GM12878 (cell line): ENCODE measurements at regions not wholly inside any gene's neighbourhood (a gene's known extent, or its start where the extent isn't known, plus 50 kb on each side); places are given as distances from the start of the nearest gene placed in this dataset.

Experiments
- ATAC-seq: fragments of 200-7000 bp; cut with Tn5 transposase; 3 replicates; pipeline ENCODE4 v1.9.1; 2020; ENCODE audit warnings: mild to moderate bottlenecking, moderate library complexity
- BruUV-seq: library from RNA; stranded (reverse); fragments of 400-500 nt; replicated peaks from 2 replicates; lab custom pipeline; 2021; lab: Mats Ljungman, UMichigan
- CTCF ChIA-PET: fragments of 300-600 bp; sonication (Branson Sonifier 250); formaldehyde crosslinking; extraction: SDS; loops from one replicate; lab custom pipeline; 2021; ENCODE audit warnings: inconsistent platforms; lab: Yijun Ruan, JAX
- POLR2A ChIA-PET: fragments of 350-600 bp; formaldehyde crosslinking; extraction: SDS; loops from one replicate; lab custom pipeline; 2021; ENCODE audit warnings: inconsistent platforms; lab: Charles Lee
- RAD21 ChIA-PET: fragments of 300-600 bp; sonication (Branson Sonifier 250); formaldehyde crosslinking; loops from one replicate; lab custom pipeline; 2023; ENCODE audit warnings: antibody characterized with exemption; ENCODE audit not compliant: unreplicated experiment; lab: Charles Lee
- SMC1A ChIA-PET: fragments of 300-600 bp; sonication (Branson Sonifier 250); formaldehyde crosslinking; loops from one replicate; lab custom pipeline; 2023; ENCODE audit not compliant: unreplicated experiment, uncharacterized antibody; lab: Charles Lee
- DNase-seq: peaks from one replicate; pipeline ENCODE4 v3.0.0-alpha.2; 2011; ENCODE audit warnings: low read depth, low spot score
- FAIRE-seq: peaks from 3 replicates; lab custom pipeline; 2011; peaks lifted over from hg19 to GRCh38; lab: Jason Lieb, UNC
- H2AFZ ChIP-seq: 2 replicates; pipeline ENCODE4 v1.6.0; 2011; ENCODE audit warnings: low read depth, low read length, control low read depth; ENCODE audit not compliant: control insufficient read depth
- H3K27ac ChIP-seq: 2 replicates; pipeline ENCODE4 v1.5.1; 2011; ENCODE audit warnings: control low read depth; ENCODE audit not compliant: control insufficient read depth, insufficient read depth
- H3K27me3 ChIP-seq, 2 experiments: replicated peaks in 1 of 2; 2 replicates each; pipeline versions ENCODE4 v1.6.0 to v1.6.1; 2011; ENCODE audit warnings: low read length in 1 of 2; ENCODE audit not compliant: control insufficient read depth in 2 of 2, insufficient read depth in 2 of 2
- H3K36me3 ChIP-seq, 2 experiments: 2 replicates each; pipeline ENCODE4 v1.5.1; 2011; ENCODE audit warnings: low read length in 1 of 2; ENCODE audit not compliant: control insufficient read depth in 2 of 2, insufficient read depth in 2 of 2
- H3K4me1 ChIP-seq: 2 replicates; pipeline ENCODE4 v1.6.1; 2011; ENCODE audit warnings: mild to moderate bottlenecking, low read length, moderate library complexity, mixed read lengths; ENCODE audit not compliant: control insufficient read depth, insufficient read depth
- H3K4me2 ChIP-seq: 2 replicates; pipeline ENCODE4 v1.6.0; 2011; ENCODE audit warnings: control low read depth; ENCODE audit not compliant: control insufficient read depth, insufficient read depth
- H3K4me3 ChIP-seq: fragments of 200-600 bp; sonication (generic); 2 replicates; pipeline ENCODE4 v1.5.1; 2016
- H3K79me2 ChIP-seq: 2 replicates; pipeline ENCODE4 v1.6.0; 2011; ENCODE audit warnings: low read length; ENCODE audit not compliant: control insufficient read depth, insufficient read depth
- H3K9ac ChIP-seq: 2 replicates; pipeline ENCODE4 v1.8.0; 2011; ENCODE audit warnings: low read length, control low read depth, mixed read lengths; ENCODE audit not compliant: control insufficient read depth, insufficient read depth
- H3K9me3 ChIP-seq: replicated peaks from 3 replicates; pipeline ENCODE4 v1.5.1; 2011; ENCODE audit warnings: mild to moderate bottlenecking, low read length; ENCODE audit not compliant: control insufficient read depth, insufficient read depth
- H4K20me1 ChIP-seq: 2 replicates; pipeline ENCODE4 v1.6.0; 2011; ENCODE audit not compliant: control insufficient read depth, insufficient read depth
- USF1 ChIP-seq: IDR thresholded peaks from 2 replicates; pipeline ENCODE4 v1.6.1; 2011; ENCODE audit warnings: borderline replicate concordance, low read depth, mild to moderate bottlenecking, moderate library complexity, mixed read lengths, low read length; ENCODE audit not compliant: insufficient read depth; ENCODE audit errors: extremely low read length
- ZNF592 ChIP-seq: fragments of 450-650 bp; IDR thresholded peaks from 2 replicates; pipeline ENCODE4 v1.6.1; 2017; ENCODE audit warnings: mild to moderate bottlenecking, moderate library complexity
- WGBS: methylation state at CpG from one replicate; pipeline ENCODE4 v1.1.6; 2016; ENCODE audit warnings: low lambda C conversion rate; ENCODE audit not compliant: insufficient replicate concordance, insufficient coverage; ENCODE audit errors: missing lambda C conversion rate; 5-methylcytosine and 5-hydroxymethylcytosine counted together
- in situ Hi-C: fragments of 300-500 bp; cut with MboI; formaldehyde crosslinking; loops from 9 replicates; pipeline ENCODE4 v1.14.3; 2018; ENCODE audit warnings: mixed read lengths
- intact Hi-C: fragments of 100-400 bp; cut with micrococcal nuclease; formaldehyde crosslinking; loops from one replicate; pipeline ENCODE4 v1.14.2; 2022; ENCODE audit not compliant: unreplicated experiment

GRCh38 chr15:39149636-39150150 lies 431.2 kb upstream of the THBS1 start:
- no peaks in the 10 kb centered on the region for H3K27me3 ChIP-seq
- H3K9me3 ChIP-seq: no peaks in the 10 kb centered on the region
- BruUV-seq: no TSS peak
- DNase-seq: no peak
- FAIRE-seq: no peak
- SMC1A ChIA-PET: no interaction called here
- H4K20me1 ChIP-seq: no peaks in the 10 kb centered on the region
- 0% methylated on average over 1 of the region's 1 CpG for WGBS
- H2AFZ ChIP-seq: no peak overlapping the region
- RAD21 ChIA-PET: no interaction called here
- POLR2A ChIA-PET: interaction anchor here (0.6 kb wide), 1 partner anchor 432 kb away, joined by 3 read pairs; no protein-coding TSS in a partner anchor
- no peak overlapping the region for H3K4me3 ChIP-seq
- intact Hi-C loops (no loop called here), in situ Hi-C loops (no loop called here)
- no peak for ATAC-seq
- H3K4me1 ChIP-seq: no peaks in the 10 kb centered on the region
- no peak overlapping the region for H3K4me2 ChIP-seq
- CTCF ChIA-PET: no interaction called here
- H3K27ac ChIP-seq: no peak overlapping the region
- H3K79me2 ChIP-seq: no peaks in the 10 kb centered on the region
- H3K9ac ChIP-seq: no peak overlapping the region
- TF ChIP-seq USF1 (no peak), ZNF592 (no peak)
- H3K36me3 ChIP-seq: no peaks in the 10 kb centered on the region
